Naive thymus-derived CD8-positive, alpha-beta T cell (primary cell): ENCODE measurements at regions not wholly inside any gene's neighbourhood (a gene's known extent, or its start where the extent isn't known, plus 50 kb on each side); places are given as distances from the start of the nearest gene placed in this dataset.

Experiments used
- ATAC-seq, 2 donors: fragments of 150-1000 bp; cut with Tn5 transposase in 1 of 2; sonication (Bioruptor Pico), chemical (Tn5 transposase) in 1 of 2; 1 replicate in 1 of 2; 2 replicates in 1 of 2; pipeline ENCODE4 v1.10.0; 2021; ENCODE audit warnings: mild to moderate bottlenecking in 2 of 2, moderate library complexity in 2 of 2
- POLR2A ChIA-PET: fragments of 350-600 bp; sonication (Branson Sonifier 250); formaldehyde crosslinking; loops from one replicate; lab custom pipeline; 2021; ENCODE audit warnings: antibody characterized with exemption; lab: Charles Lee
- DNase-seq, 10 donors: peaks; one replicate each; pipeline versions ENCODE4 v3.0.0 to v3.0.0-alpha.2; 2020 to 2022
- H3K27ac Mint-ChIP-seq, 10 donors: one replicate each; pipeline ENCODE4 v1.8.0; 2020 to 2022; ENCODE audit warnings: mild to moderate bottlenecking in 10 of 10, mixed read lengths in 10 of 10, moderate library complexity in 4 of 10, inconsistent platforms in 1 of 10
- H3K27me3 Mint-ChIP-seq, 5 donors: one replicate each; pipeline ENCODE4 v1.8.0; 2021 to 2022; ENCODE audit warnings: mixed read lengths in 5 of 5
- H3K36me3 Mint-ChIP-seq, 3 donors: one replicate each; pipeline ENCODE4 v1.8.0; 2020 to 2022; ENCODE audit warnings: mixed read lengths in 3 of 3, mild to moderate bottlenecking in 2 of 3, inconsistent platforms in 1 of 3
- H3K4me1 Mint-ChIP-seq, 4 donors: one replicate each; pipeline ENCODE4 v1.8.0; 2021 to 2022; ENCODE audit warnings: mixed read lengths in 4 of 4
- H3K4me3 Mint-ChIP-seq, 10 donors: one replicate each; pipeline ENCODE4 v1.8.0; 2020 to 2022; ENCODE audit warnings: mild to moderate bottlenecking in 10 of 10, mixed read lengths in 10 of 10, moderate library complexity in 6 of 10, inconsistent platforms in 1 of 10
- H3K9me3 Mint-ChIP-seq, 9 donors: one replicate each; pipeline ENCODE4 v1.8.0; 2020 to 2022; ENCODE audit warnings: mixed read lengths in 9 of 9, mild to moderate bottlenecking in 3 of 9, inconsistent platforms in 1 of 9, moderate library complexity in 1 of 9

DNA sequence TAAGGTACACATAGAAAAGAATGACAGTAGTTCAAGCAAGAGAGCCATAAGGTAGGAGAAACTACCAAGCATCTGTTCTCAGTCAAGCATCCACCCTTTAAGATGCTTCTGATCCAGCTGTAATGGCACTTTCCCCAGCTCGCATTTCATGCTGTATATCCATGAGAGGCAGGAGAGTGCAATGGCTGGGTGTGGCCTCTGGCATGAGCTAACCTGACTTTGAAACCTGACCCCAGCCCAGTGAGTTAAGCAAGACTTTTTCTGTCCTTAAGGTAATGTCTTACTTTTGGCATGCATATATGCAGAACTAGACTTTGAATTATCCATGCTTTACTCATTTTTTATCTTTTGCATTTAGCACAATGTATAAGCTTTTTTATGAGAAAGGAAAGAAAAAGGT, 79.8 kb upstream of the CNTN5 start:
- ATAC-seq (no peak), DNase-seq (no peak)
- Mint-ChIP-seq H3K4me3 (no peak overlapping the region), H3K27ac (no peak overlapping the region), H3K9me3 (peaks cover 0 to 11% (median 2%) of the 10 kb centered on the region in 9 donors), H3K36me3 (no peaks in the 10 kb centered on the region), H3K27me3 (no peaks in the 10 kb centered on the region), H3K4me1 (no peaks in the 10 kb centered on the region)
- POLR2A ChIA-PET = no interaction called here

DNA sequence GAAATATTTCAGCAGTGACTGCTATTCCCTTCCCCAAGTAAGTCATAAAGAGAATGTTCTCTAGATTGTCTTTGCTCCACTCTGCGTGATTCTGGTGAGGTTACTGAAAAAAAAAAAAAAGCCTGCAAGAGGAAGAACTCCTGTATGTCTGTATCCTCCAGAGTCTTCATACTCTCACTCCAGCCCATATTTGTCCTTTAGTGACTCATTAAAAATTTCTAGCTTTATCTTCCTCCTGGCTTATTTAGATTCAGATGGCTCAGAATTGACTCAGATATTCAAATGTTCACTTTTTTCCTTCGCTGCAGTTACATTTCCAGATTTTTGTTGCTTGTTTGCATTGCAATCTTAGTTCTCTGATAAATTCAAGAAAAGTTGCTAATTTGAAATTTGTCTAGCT, 76.3 kb upstream of the CNTN5 start:
- ATAC-seq (no peak), DNase-seq (no peak)
- H3K27me3 Mint-ChIP-seq = no peaks in the 10 kb centered on the region
- H3K4me1 Mint-ChIP-seq = no peaks in the 10 kb centered on the region
- no peak overlapping the region for H3K27ac Mint-ChIP-seq
- H3K4me3 Mint-ChIP-seq = no peak overlapping the region
- no peaks in the 10 kb centered on the region for H3K36me3 Mint-ChIP-seq
- POLR2A ChIA-PET = no interaction called here
- H3K9me3 Mint-ChIP-seq = peaks cover 0 to 9% (median 2%) of the 10 kb centered on the region in 9 donors

DNA sequence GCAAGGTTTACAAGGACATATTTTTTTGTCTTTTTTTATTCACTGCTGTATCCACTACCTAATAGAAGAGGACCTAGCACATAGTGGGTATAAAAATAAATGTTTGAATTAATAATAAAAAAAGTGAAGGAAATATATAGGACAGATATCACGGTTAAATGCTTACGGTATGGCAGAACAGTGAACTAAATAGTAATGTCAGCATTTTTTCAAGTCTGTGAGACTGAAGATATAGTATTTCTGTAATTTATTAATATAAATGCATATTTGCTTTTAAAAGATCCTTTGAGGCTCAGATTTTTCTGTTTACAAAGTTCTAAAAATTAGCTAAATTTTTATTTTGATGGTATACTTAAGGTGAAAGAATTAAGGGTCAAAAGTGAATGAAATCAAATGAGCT, 68.6 kb upstream of the CNTN5 start:
- Mint-ChIP-seq H3K27ac (no peak overlapping the region), H3K4me1 (no peaks in the 10 kb centered on the region), H3K36me3 (no peaks in the 10 kb centered on the region), H3K4me3 (no peak overlapping the region), H3K9me3 (peaks cover 0 to 10% (median 4%) of the 10 kb centered on the region in 9 donors), H3K27me3 (no peaks in the 10 kb centered on the region)
- no peak for DNase-seq
- no peak for ATAC-seq
- POLR2A ChIA-PET = no interaction called here

DNA sequence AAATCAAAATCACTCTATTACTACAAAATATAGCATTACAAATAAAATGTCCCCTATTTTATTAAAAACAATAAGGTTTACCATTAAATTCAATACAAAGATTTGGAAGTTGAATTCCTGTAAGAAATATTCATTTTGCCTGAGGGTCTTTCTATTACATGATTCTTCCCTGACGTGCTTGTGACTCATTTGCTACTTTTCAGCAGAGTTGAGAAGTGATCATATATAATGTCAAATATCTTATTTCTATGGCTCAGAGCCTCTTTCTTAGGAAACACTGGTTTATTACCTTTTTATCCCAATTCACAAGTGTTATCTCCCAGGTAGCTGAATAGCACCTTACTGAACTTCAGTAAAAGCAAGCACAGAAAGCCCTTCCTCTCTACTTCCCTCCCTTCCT, 65.2 kb upstream of the CNTN5 start:
- Mint-ChIP-seq H3K27me3 (no peaks in the 10 kb centered on the region), H3K27ac (no peak overlapping the region), H3K9me3 (peaks cover 0 to 14% (median 7%) of the 10 kb centered on the region in 9 donors), H3K36me3 (no peaks in the 10 kb centered on the region), H3K4me1 (no peaks in the 10 kb centered on the region), H3K4me3 (no peak overlapping the region)
- ATAC-seq (no peak), DNase-seq (no peak)
- POLR2A ChIA-PET = no interaction called here

DNA sequence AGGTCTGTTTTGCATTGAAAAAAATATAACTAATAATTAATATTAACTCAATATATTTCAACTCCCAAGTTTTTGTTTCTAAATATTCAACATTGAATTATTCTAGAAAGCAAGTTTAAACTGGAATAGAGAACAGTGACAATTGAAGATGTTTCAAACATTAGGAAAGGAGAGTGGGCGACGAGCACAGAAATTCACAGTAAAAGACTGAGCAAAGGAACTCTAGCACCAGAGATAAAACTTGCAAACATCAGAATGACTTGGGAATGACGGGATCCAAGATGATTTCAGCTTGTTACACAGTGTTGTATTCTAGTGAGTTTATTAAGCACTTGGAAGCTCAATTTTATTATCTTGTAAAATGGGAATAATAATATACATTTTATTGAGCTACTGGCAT, 56.6 kb upstream of the CNTN5 start:
- no peaks in the 10 kb centered on the region for H3K4me1 Mint-ChIP-seq
- POLR2A ChIA-PET = no interaction called here
- H3K27ac Mint-ChIP-seq = no peak overlapping the region
- H3K36me3 Mint-ChIP-seq = no peaks in the 10 kb centered on the region
- no peaks in the 10 kb centered on the region for H3K27me3 Mint-ChIP-seq
- H3K9me3 Mint-ChIP-seq = peaks cover 0 to 6% (median 2%) of the 10 kb centered on the region in 9 donors
- ATAC-seq (no peak), DNase-seq (no peak)
- H3K4me3 Mint-ChIP-seq = no peak overlapping the region

DNA sequence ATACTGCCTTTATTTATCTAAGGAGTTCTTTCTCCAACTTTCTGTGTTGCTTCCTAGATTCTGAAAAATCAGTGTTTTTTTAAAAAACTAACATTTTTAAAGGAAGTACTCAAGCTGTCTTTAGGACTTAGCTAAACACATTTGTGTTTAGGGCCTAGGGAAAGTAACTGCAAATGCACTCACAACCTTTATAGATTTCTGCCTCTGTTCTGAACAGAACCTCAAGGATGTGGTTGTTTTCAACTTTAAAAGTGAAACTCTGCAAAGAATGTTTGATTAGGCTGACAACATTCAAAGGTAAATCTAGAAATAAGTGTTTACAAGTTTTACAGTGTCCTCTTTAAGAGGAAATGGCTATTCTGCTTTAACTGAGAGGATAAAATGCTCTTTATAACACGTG, 55.4 kb upstream of the CNTN5 start:
- Mint-ChIP-seq H3K4me3 (no peak overlapping the region), H3K4me1 (no peaks in the 10 kb centered on the region), H3K9me3 (peaks cover 0 to 6% (median 0%) of the 10 kb centered on the region in 9 donors), H3K27me3 (no peaks in the 10 kb centered on the region), H3K27ac (no peak overlapping the region), H3K36me3 (no peaks in the 10 kb centered on the region)
- DNase-seq = no peak
- POLR2A ChIA-PET = no interaction called here
- no peak for ATAC-seq

DNA sequence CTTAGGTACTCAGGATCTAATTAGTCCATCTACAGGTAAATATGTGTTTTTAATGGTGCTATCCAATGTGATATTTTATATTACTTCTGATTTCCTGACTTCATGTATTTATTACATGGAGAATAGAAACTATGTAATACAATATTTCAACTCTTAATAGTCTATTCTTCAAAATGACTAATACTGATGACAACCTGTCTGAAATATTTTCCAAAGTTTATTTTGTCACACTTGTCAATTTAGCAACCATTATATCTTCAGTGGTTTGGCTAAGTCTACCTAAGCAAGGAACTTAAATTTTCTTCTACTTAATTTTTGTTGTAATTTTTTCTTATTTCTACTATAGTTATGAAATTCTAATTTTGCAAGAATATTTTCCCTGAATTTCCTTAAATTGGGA, 55.0 kb upstream of the CNTN5 start:
- no peaks in the 10 kb centered on the region for H3K27me3 Mint-ChIP-seq
- H3K27ac Mint-ChIP-seq = no peak overlapping the region

DNA sequence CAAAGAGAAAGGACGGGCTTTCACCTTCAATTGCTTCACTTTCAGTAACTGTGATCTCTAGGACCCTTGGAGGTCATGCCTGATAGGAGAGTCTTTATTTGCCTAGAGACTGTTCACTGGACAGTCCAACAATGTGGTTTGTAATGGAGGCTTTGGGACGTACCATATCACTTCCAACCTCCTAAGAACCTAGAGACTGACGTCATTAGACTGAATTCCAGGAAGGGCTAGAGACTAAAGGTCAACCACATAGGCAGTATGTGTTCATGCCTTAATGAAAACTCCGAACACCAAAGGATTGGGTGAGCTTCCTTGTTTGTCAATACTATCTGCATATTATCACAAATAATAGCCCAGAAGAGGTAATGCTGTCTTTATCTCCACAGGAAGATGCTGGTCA, 53.7 kb upstream of the CNTN5 start:
- Mint-ChIP-seq H3K9me3 (peaks cover 0 to 12% (median 1%) of the 10 kb centered on the region in 9 donors), H3K27me3 (no peaks in the 10 kb centered on the region), H3K4me3 (no peak overlapping the region), H3K36me3 (no peaks in the 10 kb centered on the region), H3K4me1 (no peaks in the 10 kb centered on the region), H3K27ac (no peak overlapping the region)
- DNase-seq (no peak), ATAC-seq (no peak)
- POLR2A ChIA-PET = no interaction called here

More for the DNA sequence above, 55.0 kb upstream of the CNTN5 start:
- no peak for DNase-seq
- POLR2A ChIA-PET = no interaction called here
- Mint-ChIP-seq H3K36me3 (no peaks in the 10 kb centered on the region), H3K4me3 (no peak overlapping the region), H3K4me1 (no peaks in the 10 kb centered on the region), H3K9me3 (peaks cover 0 to 6% (median 0%) of the 10 kb centered on the region in 9 donors)
- ATAC-seq = no peak
